HEK293 (cell line): ENCODE measurements at regions not wholly inside any gene's neighbourhood (a gene's known extent, or its start where the extent isn't known, plus 50 kb on each side); places are given as distances from the start of the nearest gene placed in this dataset.

Experiments
- PRDM1 ChIP-seq: fragments of 450-650 bp; formaldehyde crosslinking; IDR thresholded peaks from 2 replicates; pipeline ENCODE4; 2016; ENCODE audit warnings: missing biosample characterization, missing genetic modification characterization
- YY1 ChIP-seq: fragments of 450-650 bp; formaldehyde crosslinking; IDR thresholded peaks from 2 replicates; pipeline ENCODE4 v1.5.1; 2018; ENCODE audit warnings: missing biosample characterization, missing genetic modification characterization
- ZBTB21 ChIP-seq: fragments of 450-650 bp; formaldehyde crosslinking; IDR thresholded peaks from 2 replicates; pipeline ENCODE4 v1.5.1; 2017; ENCODE audit warnings: missing biosample characterization, missing genetic modification characterization
- ZNF121 ChIP-seq: fragments of 450-650 bp; formaldehyde crosslinking; IDR thresholded peaks from 2 replicates; pipeline ENCODE4 v1.5.1; 2016; ENCODE audit warnings: missing biosample characterization, missing genetic modification characterization
- ZNF501 ChIP-seq: fragments of 450-650 bp; formaldehyde crosslinking; IDR thresholded peaks from 2 replicates; pipeline ENCODE4 v1.5.1; 2016; ENCODE audit warnings: missing biosample characterization, missing genetic modification characterization
- ZNF707 ChIP-seq: fragments of 450-650 bp; formaldehyde crosslinking; IDR thresholded peaks from 2 replicates; pipeline ENCODE4 v1.5.1; 2016; ENCODE audit warnings: missing biosample characterization, missing genetic modification characterization
- ZNF785 ChIP-seq: fragments of 450-650 bp; formaldehyde crosslinking; IDR thresholded peaks from 2 replicates; pipeline ENCODE4 v1.5.1; 2016; ENCODE audit warnings: missing biosample characterization, missing genetic modification characterization
- TF ChIP-seq, protein P1 (sequence below): IDR thresholded peaks from 2 replicates; pipeline ENCODE4 v1.6.1; 2011; ENCODE audit warnings: mild to moderate bottlenecking, low read depth, low read length, borderline replicate concordance
- TF ChIP-seq, protein P2 (sequence below): fragments of 450-650 bp; formaldehyde crosslinking; IDR thresholded peaks from 2 replicates; pipeline ENCODE4 v1.5.1; 2016; ENCODE audit warnings: missing biosample characterization, missing genetic modification characterization
- TF ChIP-seq, protein P3 (sequence below): fragments of 450-650 bp; formaldehyde crosslinking; IDR thresholded peaks from 2 replicates; pipeline ENCODE4 v1.5.1; 2016; ENCODE audit warnings: missing biosample characterization, missing genetic modification characterization

DNA sequence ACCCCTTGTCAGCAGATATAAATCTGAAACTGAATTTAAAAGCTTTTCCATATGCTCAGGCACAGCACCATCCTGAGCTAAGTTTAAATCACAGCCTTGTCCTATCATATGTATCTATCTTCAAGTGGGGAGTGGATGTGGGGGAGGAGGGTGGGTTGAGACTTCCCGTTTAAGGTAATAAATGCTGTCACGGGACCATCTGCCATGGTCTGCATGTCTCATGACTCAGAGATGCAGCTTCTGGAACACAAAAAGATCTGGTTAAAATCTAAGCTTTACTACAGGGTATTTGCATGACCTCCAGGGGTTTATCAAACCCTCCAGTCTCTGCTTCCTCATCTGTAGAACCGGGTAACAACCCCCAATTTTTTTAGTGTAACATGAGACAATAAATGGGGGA lies 377.7 kb upstream of the ST6GAL2 start:
- TF ChIP-seq YY1 (tag by site-specific recombination) (no peak), ZNF501 (tag by site-specific recombination) (no peak), PRDM1 (tag by site-specific recombination) (no peak), ZNF707 (tag by site-specific recombination) (no peak), ZBTB21 (tag by site-specific recombination) (no peak), ZNF785 (tag by site-specific recombination) (no peak), ZNF121 (tag by site-specific recombination) (no peak)
- TF ChIP-seq, protein P1, sequence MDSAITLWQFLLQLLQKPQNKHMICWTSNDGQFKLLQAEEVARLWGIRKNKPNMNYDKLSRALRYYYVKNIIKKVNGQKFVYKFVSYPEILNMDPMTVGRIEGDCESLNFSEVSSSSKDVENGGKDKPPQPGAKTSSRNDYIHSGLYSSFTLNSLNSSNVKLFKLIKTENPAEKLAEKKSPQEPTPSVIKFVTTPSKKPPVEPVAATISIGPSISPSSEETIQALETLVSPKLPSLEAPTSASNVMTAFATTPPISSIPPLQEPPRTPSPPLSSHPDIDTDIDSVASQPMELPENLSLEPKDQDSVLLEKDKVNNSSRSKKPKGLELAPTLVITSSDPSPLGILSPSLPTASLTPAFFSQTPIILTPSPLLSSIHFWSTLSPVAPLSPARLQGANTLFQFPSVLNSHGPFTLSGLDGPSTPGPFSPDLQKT: no peak
- TF ChIP-seq, protein P2, sequence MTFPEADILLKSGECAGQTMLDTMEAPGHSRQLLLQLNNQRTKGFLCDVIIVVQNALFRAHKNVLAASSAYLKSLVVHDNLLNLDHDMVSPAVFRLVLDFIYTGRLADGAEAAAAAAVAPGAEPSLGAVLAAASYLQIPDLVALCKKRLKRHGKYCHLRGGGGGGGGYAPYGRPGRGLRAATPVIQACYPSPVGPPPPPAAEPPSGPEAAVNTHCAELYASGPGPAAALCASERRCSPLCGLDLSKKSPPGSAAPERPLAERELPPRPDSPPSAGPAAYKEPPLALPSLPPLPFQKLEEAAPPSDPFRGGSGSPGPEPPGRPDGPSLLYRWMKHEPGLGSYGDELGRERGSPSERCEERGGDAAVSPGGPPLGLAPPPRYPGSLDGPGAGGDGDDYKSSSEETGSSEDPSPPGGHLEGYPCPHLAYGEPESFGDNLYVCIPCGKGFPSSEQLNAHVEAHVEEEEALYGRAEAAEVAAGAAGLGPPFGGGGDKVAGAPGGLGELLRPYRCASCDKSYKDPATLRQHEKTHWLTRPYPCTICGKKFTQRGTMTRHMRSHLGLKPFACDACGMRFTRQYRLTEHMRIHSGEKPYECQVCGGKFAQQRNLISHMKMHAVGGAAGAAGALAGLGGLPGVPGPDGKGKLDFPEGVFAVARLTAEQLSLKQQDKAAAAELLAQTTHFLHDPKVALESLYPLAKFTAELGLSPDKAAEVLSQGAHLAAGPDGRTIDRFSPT (tag by site-specific recombination): no peak
- TF ChIP-seq, protein P3, sequence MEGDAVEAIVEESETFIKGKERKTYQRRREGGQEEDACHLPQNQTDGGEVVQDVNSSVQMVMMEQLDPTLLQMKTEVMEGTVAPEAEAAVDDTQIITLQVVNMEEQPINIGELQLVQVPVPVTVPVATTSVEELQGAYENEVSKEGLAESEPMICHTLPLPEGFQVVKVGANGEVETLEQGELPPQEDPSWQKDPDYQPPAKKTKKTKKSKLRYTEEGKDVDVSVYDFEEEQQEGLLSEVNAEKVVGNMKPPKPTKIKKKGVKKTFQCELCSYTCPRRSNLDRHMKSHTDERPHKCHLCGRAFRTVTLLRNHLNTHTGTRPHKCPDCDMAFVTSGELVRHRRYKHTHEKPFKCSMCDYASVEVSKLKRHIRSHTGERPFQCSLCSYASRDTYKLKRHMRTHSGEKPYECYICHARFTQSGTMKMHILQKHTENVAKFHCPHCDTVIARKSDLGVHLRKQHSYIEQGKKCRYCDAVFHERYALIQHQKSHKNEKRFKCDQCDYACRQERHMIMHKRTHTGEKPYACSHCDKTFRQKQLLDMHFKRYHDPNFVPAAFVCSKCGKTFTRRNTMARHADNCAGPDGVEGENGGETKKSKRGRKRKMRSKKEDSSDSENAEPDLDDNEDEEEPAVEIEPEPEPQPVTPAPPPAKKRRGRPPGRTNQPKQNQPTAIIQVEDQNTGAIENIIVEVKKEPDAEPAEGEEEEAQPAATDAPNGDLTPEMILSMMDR (tag by site-specific recombination): no peak
